GM04504 (cell line): ENCODE measurements at regions not wholly inside any gene's neighbourhood (a gene's known extent, or its start where the extent isn't known, plus 50 kb on each side); places are given as distances from the start of the nearest gene placed in this dataset.

Experiments used
- DNase-seq: peaks from one replicate; pipeline ENCODE4 v3.0.0-alpha.2; 2012; ENCODE audit warnings: low read depth

DNA sequence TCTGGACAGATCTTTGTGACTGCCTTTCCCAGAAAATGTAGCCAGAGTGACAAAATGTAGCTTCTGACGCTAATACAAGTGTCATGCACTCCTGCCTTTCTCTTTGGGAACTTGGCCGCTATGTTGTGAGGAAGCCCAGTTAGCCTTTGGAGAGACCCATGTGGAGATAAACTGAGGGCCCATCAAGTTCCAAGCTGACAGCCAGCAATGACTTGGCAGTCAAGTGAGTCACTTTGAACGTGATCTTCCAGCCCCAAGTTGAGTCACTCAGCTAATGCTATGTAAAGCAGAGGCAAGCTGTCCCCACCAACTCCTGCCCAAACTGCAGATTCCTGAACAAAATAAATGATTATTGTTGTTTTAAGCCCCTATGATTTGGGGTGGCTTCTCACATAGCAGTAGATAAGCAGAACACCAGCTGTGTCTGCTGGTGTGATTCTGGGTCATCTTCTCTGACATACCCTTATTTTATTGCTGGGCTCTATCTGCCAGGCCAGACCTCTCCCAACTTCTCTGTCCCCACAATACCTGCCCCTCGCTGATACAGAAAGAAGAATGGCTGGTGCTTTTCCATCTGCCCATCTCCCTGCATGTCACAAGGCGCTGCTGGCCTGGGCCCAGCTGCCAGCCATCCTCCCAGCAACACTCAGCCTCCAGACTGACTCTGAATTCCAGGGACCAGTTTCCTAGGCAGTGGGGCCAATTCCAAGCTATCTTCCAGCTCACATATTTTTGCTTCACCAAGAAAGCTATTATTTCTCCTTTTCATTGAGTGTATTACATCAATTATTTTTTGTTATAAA lies 274.8 kb downstream of the LRFN2 start:
- no peak for DNase-seq

DNA sequence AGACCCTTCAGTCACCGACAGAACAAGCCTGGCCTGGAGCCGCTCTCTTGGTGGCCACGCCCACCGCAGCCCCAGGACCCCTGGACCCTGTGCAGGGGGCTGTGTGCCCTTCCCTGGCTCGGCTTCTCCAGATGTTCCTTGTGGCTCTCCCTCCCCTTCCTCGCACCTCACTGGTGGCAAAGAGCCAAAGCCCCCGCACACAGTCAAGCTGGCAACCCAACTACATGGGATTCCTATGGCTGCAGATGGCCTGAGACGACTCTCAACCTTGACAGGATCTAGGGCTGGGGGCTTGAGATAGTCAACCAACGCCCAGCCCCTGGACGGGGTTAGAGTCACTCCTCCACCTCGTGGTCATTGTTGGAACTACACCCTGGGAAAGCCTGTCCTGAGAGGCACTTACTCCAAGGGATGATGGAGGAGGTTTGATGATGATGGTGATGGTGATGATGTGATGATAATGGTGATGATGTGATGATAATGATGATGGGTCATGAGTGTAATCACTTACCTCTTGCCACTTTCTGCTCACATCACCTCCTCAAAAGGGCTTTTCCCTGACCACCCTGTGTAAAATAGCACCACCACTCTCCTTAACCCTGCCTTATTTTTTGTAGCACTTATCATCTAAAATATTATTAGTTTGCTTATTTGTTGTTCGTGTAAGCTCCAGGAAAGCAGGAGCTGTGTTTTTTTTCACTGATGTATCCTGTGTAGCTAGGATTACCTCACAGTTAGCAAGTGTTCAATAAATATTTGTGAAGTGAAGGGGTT lies 278.4 kb downstream of the LRFN2 start:
- peak; percentile 21 for DNase-seq

DNA sequence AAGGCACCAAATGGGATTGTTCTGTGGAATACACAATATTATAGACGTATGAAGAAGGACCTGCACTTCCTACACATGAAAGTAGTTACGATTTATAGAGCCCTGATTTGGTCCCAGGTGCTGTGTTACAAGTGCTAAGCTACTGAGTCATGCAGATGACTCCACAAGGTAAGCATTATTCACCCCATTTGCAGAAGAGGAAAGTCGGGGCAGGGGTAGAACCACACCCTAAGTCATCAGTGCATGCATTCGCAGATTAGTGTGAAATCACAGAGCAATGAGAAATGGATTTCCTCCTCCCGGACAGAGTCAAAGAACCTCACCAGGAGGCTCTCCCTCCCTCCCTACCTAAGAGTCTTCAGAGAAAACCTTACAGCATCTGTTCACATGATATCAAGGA lies 279.5 kb downstream of the LRFN2 start:
- no peak for DNase-seq

DNA sequence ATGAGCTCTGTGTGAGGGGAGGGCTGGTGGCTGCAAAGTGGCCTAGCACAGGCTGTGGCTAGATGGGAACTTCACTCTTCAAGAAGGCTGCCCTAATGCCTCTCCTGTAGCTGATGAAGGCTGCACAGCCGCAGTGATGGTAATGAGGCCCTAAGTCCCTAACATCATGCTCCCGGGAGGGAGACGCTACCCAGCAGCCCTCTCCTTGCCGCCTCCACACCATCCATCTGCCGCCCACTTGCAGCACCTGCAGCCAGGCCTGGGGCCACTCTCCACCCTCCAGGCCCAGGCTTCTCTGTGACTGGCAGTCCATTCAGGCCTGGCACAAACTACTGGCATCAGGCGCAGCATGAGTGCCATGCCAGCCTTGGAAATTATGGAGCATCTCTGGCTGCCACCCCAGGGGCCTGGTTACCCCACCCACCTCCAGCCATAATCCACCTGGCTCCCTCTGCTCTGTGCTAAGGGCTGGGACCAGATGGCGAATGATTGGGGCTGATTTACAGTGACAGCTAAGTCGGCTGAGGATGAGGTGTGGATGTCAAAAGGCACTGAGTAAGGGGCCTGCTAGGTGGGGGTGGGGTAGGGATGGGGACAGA lies 284.2 kb downstream of the LRFN2 start:
- DNase-seq = no peak

DNA sequence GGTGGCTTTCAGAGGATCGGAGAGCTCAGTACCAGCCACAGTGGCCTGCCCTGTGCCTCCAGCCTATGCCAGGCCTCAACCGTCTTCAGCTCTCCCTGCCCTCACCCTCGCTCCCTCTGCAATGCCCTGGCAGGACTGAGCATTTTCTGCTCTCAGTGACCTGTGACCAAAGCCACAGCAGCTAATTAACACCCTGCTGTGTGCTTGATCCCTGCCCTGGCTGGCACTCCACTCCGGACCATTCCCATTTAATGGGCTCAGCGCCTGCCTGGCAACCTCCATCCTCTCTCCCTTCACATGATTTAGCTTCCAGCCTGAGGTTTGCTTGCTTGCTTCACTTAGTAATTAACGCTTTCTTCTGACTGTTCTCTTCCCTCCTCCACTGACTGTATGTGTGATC lies 287.5 kb downstream of the LRFN2 start:
- no peak for DNase-seq

DNA sequence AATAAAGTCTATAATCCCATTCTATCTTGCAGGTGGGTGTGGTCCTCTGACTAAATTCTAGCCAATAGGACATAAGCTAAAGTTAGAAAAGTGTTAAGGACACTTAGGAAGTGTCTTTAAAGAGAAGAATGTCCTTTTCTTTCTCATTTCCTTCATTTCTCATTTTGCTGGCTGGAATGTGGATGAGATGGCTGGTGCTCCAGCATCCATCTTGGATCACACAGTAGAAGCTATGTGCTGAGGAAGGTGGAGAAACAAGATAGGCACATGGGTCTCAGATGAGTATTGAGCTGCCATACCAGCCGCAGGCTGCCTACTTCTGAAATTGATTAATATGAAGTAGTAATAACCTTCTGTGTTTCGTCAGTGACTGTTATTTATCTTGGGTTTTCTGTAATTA lies 289.0 kb downstream of the LRFN2 start:
- DNase-seq = no peak

DNA sequence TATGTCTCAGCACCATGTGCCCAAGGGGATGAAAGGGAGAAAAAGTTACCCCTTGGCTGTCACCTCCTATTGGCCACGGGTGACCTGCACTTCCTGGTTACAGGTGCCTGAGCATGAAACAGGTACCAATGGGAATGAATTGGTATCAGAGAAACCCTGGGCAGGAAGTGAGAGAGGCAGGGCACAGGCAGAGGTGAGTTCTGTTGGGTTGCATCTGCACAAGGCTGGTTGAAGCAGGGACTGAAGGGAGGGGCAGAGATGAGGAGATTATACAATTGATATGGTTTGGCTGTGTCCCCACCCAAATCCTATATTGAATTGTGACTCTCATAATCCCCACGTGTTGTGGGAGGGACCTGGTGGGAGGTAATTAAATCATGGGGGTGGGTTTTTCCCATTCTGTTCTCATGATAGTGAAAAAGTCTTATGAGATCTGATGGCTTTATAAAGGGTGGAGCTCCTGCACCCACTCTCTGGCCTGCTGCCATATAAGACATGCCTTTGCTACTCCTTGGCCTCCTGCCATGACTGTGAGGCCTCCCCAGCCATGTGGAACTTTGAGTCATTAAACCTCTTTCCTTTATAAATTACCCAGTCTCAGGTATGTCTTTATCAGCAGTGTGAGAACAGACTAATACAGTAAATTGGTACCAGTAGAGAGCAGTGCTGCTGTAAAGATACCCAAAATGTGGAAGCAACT lies 291.8 kb downstream of the LRFN2 start:
- no peak for DNase-seq

DNA sequence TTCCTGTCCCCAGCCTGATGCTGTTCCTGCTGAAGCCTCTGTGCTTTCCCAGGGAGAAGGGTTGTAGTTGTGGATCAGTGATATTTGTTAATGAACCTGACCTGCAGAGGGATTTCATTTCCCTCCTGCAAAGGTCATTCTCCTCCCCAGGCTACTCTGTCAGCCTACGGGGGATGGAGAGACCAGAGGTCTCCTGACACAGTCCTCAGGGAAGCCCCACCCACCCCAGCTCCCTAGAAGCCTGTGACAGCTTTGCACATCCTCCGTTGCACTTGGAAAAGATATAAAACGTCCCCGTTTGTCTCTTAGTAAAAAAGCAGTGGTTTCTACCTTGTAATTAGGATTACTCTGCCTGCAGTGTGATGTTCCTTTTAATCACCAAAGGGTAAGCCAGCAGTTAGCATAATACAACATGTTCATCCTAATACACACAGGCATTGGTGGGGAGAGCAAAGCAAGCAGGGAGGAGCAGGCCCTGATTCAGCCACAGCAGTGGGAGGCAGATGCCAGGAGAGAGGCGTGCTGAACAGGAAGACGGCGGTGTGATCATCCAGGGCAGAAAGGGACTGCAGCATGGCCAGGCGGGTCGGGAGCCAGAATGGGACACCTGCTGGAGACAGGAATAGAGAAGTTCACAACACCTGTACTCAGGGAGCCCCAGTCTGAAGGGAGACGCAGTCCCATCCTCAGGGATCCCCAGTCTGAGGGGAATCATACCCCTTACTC lies 293.5 kb downstream of the LRFN2 start:
- DNase-seq = no peak

DNA sequence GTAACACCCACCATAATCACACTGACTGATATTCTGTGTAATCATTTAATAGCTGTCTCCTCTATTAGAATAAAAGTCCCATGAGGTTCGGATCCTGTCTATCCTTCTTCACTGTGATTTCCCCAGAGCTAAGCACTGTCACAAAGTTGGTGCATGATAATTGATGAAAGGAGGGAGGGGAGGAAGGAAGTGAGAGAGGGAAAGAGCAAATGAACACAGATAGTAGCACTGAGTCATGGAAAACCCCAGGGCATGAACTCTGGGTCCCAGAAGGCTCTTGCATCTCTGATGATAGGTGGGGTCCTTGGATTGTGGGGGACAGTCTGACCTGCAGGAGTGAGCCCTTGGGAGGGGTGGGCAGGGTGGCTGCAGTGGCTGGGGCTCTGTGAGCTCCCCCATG lies 294.1 kb downstream of the LRFN2 start:
- DNase-seq = no peak

DNA sequence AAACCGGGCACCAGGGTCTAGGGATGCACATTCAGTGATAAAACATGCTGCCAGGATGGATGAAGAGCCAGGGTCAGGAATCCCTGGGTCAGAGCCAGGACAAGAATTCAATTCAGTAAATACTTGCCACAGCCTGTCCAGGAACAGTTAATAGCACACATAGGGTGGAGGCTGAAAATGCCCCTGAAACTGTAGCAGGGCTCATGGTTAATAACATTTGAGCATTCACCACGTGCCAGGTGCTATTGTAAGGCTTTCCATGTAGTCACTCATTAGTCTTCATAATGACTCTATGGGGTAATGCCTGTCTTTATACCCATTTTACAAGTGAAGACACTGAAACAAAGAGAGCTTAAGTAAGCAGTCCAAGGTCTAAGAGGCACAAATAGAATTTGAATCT lies 296.3 kb downstream of the LRFN2 start:
- DNase-seq = no peak

DNA sequence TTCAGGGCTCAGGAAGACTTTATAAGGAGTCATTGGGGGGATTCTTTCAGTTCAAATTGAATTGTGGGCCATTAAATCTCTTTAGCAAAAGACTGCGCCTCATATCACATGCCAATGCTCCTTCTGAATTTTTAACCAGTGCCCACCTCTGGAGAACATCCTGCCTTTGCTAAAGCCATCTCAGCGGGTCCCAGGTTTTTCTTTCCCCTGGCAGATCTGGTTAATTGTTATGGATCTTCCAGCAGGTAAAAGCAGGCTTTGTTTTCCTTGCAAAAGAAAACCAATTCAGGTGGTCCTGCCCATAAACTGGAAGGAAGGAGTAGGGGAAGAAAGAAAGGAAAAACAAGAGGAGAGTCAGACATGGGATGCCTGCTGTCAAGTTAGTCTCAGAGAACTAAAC lies 298.2 kb downstream of the LRFN2 start:
- DNase-seq = no peak

DNA sequence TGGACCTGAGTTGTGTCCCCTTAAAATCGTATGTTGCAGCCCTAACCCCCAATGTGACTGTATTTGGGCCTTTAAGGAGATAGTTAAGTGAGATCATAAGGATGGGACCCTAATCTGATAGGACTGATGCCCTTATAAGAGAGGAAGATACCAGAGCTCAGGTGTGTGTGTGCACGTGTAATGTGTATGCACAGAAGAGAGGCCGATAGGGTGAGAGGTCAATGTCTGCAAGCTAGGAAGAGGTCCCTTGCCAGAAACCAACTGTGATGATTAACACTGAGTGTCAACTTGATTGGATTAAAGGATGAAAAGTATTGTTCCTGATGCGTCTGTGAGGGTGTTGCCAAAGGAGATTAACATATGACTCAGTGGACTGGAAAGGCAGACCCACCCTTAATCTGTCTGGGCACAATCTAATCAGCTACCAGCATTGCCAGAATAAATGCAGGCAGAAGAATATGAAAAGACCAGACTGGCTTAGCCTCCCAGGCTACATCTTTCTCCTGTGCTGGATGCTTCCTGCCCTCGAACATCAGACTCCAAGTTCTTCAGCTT lies 299.8 kb downstream of the LRFN2 start:
- no peak for DNase-seq

DNA sequence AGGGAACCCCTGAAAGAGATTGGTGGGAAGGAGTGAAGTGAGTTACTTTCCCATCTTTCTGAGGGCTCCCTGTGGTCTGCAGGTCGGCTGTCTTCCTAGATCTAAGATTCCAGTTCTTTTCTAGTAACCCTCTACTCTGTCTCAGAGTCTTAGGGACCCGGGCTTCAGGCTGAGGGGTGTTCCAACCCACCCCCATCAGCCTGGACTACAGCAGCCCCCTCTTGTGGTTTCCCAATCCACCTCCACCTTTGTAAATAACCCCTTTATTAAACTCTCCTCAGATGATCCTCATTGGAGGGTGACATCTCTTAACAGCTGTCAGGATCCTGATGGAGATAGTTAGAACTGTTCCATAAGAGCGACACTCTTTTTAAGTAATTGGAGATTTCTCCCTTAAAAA lies 300.4 kb downstream of the LRFN2 start:
- no peak for DNase-seq

DNA sequence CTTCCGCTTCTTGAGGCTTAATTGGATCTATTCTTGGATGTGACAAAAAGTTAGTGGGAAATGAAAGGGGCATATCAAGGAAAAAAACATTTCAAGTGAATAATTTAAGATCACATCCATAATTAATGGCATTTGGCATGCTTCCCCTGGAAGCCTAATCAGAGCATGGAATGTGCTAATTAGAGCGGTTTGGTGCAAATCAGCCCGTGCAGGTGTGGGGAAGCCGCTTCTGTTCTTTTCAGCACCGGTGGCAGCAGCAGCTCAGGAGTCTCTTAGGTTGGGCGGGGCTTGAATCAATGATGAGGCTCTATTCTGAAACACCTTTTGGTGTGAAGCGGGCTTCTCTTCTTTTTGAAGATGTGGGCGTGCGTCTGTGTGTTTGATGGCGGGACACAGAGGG lies 301.2 kb downstream of the LRFN2 start:
- no peak for DNase-seq

DNA sequence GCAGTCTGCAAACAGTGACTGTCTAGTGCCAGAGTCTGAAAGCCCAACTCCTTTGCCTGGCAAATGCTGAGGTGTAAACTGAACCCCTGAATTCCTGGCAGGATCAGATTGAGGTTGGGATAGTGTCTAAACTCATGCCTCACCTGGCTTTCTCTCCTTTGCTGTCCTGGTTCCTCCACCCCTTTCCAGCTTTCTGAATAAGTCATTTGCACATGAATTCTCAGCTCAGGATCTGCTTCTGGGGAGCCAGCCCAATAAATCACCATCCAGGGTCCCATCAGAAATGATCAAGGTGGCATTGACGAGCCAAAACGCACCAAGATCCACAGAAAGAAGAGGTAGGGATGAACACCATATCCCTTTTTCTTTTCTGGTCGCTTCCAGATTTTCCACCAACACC lies 301.6 kb downstream of the LRFN2 start:
- no peak for DNase-seq

DNA sequence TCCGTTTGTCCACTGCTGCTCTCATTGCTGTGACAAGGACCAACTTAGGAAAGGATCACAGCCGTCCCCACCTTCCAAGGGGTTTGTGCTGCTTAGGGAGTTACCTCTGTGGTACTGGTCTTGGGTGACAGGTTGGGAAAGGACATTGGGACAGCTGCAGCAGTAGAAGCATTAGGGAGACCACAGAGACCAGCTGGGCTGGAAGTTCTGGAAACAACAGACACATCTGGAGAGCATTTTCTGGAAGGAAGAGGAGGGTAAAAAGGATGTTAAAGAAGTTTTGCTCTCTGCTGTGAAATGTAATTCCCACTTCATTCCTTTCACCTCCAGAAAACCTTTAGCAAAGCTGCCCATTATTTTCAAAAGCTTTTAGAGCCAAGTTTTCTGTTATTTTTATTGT lies 304.2 kb downstream of the LRFN2 start:
- DNase-seq = no peak

DNA sequence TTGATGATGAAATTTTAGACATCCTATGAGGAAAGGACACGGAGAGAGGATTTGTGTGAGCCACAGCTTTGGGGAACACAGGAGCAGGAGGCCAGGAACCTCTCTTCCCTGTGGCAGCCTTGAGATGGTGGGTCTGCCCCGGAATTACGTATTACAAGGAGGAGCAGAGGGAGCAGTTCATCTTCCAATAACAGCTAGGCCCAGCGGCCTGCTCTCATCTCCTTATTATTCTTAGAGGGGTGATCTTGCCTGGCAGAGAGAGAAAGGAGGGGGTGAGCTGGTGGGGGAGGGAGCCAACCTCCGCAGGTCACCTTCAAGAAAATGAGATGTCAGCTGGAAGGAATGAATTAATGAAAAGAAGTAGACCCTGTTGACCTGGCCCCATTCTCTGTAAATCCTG lies 305.8 kb downstream of the LRFN2 start:
- no peak for DNase-seq

DNA sequence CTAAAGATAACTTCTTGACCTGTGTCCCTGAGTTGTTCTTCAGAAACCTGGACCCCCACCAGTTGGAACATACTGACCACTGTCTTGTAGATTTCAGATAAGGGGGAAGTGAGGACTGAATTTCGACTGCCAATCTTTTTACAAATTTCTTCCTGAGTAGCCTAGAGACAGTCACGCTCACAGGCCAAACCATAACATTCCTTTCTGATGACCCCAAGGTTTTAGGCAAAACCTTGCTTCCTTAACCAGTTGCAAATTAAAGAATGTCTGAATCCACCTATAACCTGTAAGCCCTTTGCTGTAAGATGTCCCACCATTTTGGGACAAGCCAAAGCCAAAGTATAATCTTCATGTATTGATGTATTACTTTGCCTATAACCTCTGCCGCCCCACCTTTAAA lies 306.9 kb downstream of the LRFN2 start:
- DNase-seq = no peak

DNA sequence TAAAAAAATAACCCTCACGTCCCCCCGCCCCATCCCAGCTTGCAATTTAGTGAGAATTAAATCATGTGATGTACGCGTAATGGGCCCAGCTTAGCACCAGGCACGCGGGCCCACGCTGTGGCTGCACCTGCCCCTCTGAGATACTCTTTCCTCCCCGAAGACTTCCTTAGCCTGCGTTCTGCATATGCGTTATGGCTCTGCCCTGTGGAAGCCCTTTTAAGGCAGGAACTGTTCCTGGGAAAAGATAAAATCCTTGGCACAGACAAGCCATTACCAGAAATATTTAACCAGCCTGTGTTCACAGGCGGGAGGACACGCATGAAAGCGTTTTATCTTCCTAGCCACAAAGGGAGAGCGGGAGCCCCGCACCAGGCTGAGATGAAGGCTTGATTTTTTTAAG lies 311.0 kb downstream of the LRFN2 start:
- DNase-seq = no peak

DNA sequence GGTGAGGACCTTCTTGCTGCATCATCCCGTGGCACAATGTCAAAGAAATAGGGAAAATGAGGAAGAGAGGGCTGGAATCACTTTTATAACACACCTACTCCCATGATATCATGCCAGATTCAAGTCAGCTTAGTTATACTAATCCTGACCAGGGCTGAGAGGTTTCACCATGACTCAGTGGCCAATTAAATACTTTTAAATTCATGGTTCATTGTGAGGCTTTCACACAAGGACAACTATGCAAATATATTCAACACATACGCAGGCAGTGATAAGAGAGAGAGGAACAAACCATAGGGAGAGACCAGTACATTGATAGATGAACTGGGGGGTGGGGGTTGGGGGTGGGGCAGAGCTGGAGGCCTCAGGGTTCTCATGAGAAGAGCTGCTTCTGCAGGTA lies 313.1 kb downstream of the LRFN2 start:
- DNase-seq = no peak

DNA sequence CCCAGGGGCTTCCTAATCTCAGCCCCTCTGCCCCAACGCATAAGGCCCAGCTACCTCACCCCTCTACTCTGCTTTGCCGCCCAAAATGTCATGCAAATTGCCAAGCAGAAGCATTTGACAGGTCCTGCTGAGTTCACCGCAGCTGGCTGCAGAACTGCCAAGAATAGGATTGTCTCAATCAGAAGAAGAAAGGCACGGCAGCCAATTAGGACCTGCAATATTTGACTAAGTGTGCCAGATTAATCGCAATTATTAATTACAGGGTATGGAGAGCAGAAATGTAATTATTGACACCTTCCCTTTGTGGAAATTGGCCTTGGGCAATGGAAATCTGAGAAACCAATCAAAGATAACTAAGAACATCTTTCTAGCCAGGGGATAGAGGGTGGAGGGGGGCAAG lies 318.6 kb downstream of the LRFN2 start:
- DNase-seq = no peak

DNA sequence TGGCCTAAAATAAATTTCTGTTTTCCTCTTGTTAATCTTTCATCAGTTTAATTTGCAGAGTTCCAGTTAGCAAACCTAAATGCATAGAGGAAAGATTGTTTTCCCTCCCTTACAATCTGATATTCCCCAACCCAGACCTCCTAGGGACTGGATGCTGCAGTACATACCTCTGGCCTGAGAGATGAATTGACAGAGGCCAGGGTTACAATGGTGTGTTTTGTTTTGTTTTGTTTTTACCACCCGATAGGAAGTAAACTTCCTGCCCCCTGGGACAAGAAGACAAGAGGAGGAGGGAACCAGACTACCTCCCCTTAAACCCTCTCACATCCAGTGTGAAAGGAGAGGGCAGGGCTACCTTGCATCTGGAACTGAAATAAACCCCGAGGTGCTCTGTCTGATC lies 319.0 kb downstream of the LRFN2 start:
- DNase-seq = no peak
